Duodenal mucosa (tissue), 2 donors: ENCODE measurements at regions not wholly inside any gene's neighbourhood (a gene's known extent, or its start where the extent isn't known, plus 50 kb on each side); places are given as distances from the start of the nearest gene placed in this dataset.

Experiments used
- H3K27ac ChIP-seq: one replicate; pipeline ENCODE4 v1.7.0; 2013; ENCODE audit warnings: low read depth, low read length
- H3K27me3 ChIP-seq, 2 donors: one replicate each; pipeline ENCODE4 v1.7.0; 2013; ENCODE audit warnings: low read length in 2 of 2, control low read depth in 1 of 2; ENCODE audit not compliant: insufficient read depth in 2 of 2, control insufficient read depth in 1 of 2
- H3K36me3 ChIP-seq, 2 donors: one replicate each; pipeline ENCODE4 v1.7.0; 2013; ENCODE audit warnings: low read length in 2 of 2, control low read depth in 1 of 2; ENCODE audit not compliant: insufficient read depth in 2 of 2, control insufficient read depth in 1 of 2
- H3K4me1 ChIP-seq, 2 donors: one replicate each; pipeline ENCODE4 v1.7.0; 2013; ENCODE audit warnings: low read length in 2 of 2, control low read depth in 1 of 2; ENCODE audit not compliant: insufficient read depth in 2 of 2, control insufficient read depth in 1 of 2
- H3K4me3 ChIP-seq, 2 donors: one replicate each; pipeline ENCODE4 v1.7.0; 2013; ENCODE audit warnings: low read length in 2 of 2, low read depth in 1 of 2
- H3K9ac ChIP-seq, 2 donors: one replicate each; pipeline ENCODE4 v1.7.0; 2013; ENCODE audit warnings: low read length in 2 of 2, low read depth in 1 of 2
- H3K9me3 ChIP-seq, 2 donors: one replicate each; pipeline ENCODE4 v1.7.0; 2013; ENCODE audit warnings: low read length in 2 of 2, control low read depth in 1 of 2; ENCODE audit not compliant: control insufficient read depth in 1 of 2

- peaks cover 0 to 6% of the 10 kb centered on the region in 2 donors for H3K4me1 ChIP-seq
- H3K36me3 ChIP-seq: no peaks in the 10 kb centered on the region
- no peak overlapping the region for H3K9ac ChIP-seq
- no peaks in the 10 kb centered on the region for H3K9me3 ChIP-seq
- no peaks in the 10 kb centered on the region for H3K27me3 ChIP-seq
- no peak overlapping the region for H3K4me3 ChIP-seq
- no peak overlapping the region for H3K27ac ChIP-seq
Measured at GRCh38 chr3:30181581-30181980, 424.8 kb upstream of the TGFBR2 start.

- H3K27me3 ChIP-seq: no peaks in the 10 kb centered on the region
- no peak overlapping the region for H3K27ac ChIP-seq
- no peak overlapping the region for H3K9ac ChIP-seq
- H3K9me3 ChIP-seq: no peaks in the 10 kb centered on the region
- no peaks in the 10 kb centered on the region for H3K36me3 ChIP-seq
- no peak overlapping the region for H3K4me3 ChIP-seq
- H3K4me1 ChIP-seq: peaks cover 0 to 6% of the 10 kb centered on the region in 2 donors
Measured at GRCh38 chr3:30183421-30183820, 423.0 kb upstream of the TGFBR2 start.

- Histone ChIP-seq H3K4me3 (no peak overlapping the region), H3K9me3 (no peaks in the 10 kb centered on the region), H3K27ac (no peak overlapping the region), H3K9ac (no peak overlapping the region), H3K27me3 (no peaks in the 10 kb centered on the region), H3K36me3 (no peaks in the 10 kb centered on the region), H3K4me1 (peaks cover 0 to 6% of the 10 kb centered on the region in 2 donors)
Measured at GRCh38 chr3:30184091-30184810, 422.1 kb upstream of the TGFBR2 start.

- Histone ChIP-seq H3K4me1 (peaks cover 0 to 6% of the 10 kb centered on the region in 2 donors), H3K36me3 (no peaks in the 10 kb centered on the region), H3K27me3 (no peaks in the 10 kb centered on the region), H3K9me3 (no peaks in the 10 kb centered on the region), H3K4me3 (no peak overlapping the region), H3K9ac (no peak overlapping the region), H3K27ac (no peak overlapping the region)
Measured at GRCh38 chr3:30185872-30186271, 420.5 kb upstream of the TGFBR2 start.

GRCh38 chr3:30186741-30187219 is 419.6 kb upstream of the TGFBR2 start:
- no peaks in the 10 kb centered on the region for H3K9me3 ChIP-seq
- H3K27ac ChIP-seq: no peak overlapping the region
- H3K27me3 ChIP-seq: no peaks in the 10 kb centered on the region
- no peak overlapping the region for H3K4me3 ChIP-seq
- no peak overlapping the region for H3K9ac ChIP-seq
- no peaks in the 10 kb centered on the region for H3K36me3 ChIP-seq
- H3K4me1 ChIP-seq: peaks cover 0 to 6% of the 10 kb centered on the region in 2 donors

GRCh38 chr3:30187366-30187765 is 419.0 kb upstream of the TGFBR2 start:
- H3K9ac ChIP-seq: no peak overlapping the region
- no peaks in the 10 kb centered on the region for H3K9me3 ChIP-seq
- H3K4me3 ChIP-seq: no peak overlapping the region
- H3K4me1 ChIP-seq: peaks cover 0 to 6% of the 10 kb centered on the region in 2 donors
- H3K27me3 ChIP-seq: no peaks in the 10 kb centered on the region
- H3K36me3 ChIP-seq: no peaks in the 10 kb centered on the region
- no peak overlapping the region for H3K27ac ChIP-seq

- peaks cover 0 to 9% of the 10 kb centered on the region in 2 donors for H3K4me1 ChIP-seq
- no peaks in the 10 kb centered on the region for H3K36me3 ChIP-seq
- no peak overlapping the region for H3K4me3 ChIP-seq
- no peak overlapping the region for H3K27ac ChIP-seq
- no peak overlapping the region for H3K9ac ChIP-seq
- no peaks in the 10 kb centered on the region for H3K9me3 ChIP-seq
- no peaks in the 10 kb centered on the region for H3K27me3 ChIP-seq
Measured at GRCh38 chr3:30188713-30189112, 417.7 kb upstream of the TGFBR2 start.

GRCh38 chr3:30189900-30190299 is 416.5 kb upstream of the TGFBR2 start:
- no peaks in the 10 kb centered on the region for H3K9me3 ChIP-seq

GRCh38 chr3:30193625-30194044 is 412.8 kb upstream of the TGFBR2 start:
- no peak overlapping the region for H3K9ac ChIP-seq
- H3K9me3 ChIP-seq: no peaks in the 10 kb centered on the region
- H3K27ac ChIP-seq: no peak overlapping the region
- H3K4me1 ChIP-seq: peaks cover 0 to 4% of the 10 kb centered on the region in 2 donors
- H3K36me3 ChIP-seq: no peaks in the 10 kb centered on the region
- no peaks in the 10 kb centered on the region for H3K27me3 ChIP-seq
- no peak overlapping the region for H3K4me3 ChIP-seq

More at GRCh38 chr3:30189900-30190299, 416.5 kb upstream of the TGFBR2 start:
- Histone ChIP-seq H3K27me3 (no peaks in the 10 kb centered on the region), H3K36me3 (no peaks in the 10 kb centered on the region), H3K9ac (no peak overlapping the region), H3K27ac (no peak overlapping the region), H3K4me1 (peaks cover 0 to 4% of the 10 kb centered on the region in 2 donors), H3K4me3 (no peak overlapping the region)

- no peak overlapping the region for H3K4me3 ChIP-seq
- no peak overlapping the region for H3K9ac ChIP-seq
- no peaks in the 10 kb centered on the region for H3K9me3 ChIP-seq
- no peaks in the 10 kb centered on the region for H3K36me3 ChIP-seq
- peaks cover 0 to 4% of the 10 kb centered on the region in 2 donors for H3K4me1 ChIP-seq
- no peak overlapping the region for H3K27ac ChIP-seq
- no peaks in the 10 kb centered on the region for H3K27me3 ChIP-seq
Measured at GRCh38 chr3:30195352-30195751, 411.0 kb upstream of the TGFBR2 start.
